ENCODE measurements at regions not wholly inside any gene's neighbourhood (a gene's known extent, or its start where the extent isn't known, plus 50 kb on each side); places are given as distances from the start of the nearest gene placed in this dataset.

DNA sequence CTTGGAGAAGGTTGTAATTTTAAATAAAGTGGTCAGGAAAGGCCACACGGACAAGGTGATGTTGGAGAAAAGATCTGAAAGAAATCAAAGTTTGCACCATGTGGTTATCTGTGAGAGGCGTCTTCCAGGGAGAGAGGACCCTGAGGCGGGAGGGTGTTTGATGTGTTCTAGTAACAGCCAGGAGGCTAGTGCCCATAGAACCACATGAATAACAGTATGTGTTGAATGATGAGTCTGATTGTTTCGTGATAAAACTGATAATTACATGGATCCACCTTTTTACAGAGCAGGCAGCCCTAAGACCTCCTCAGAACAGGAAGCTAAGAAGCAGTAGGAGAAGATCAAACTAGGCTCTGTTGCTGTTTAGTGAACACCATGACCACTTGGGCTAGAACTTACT lies 91.4 kb downstream of the SCG2 start:
- Histone ChIP-seq H3K4me3 (ENCODE audit: low read depth, low read length) (no peak overlapping the region), H3K27me3 (replicated peaks; ENCODE audit: control insufficient read depth, insufficient read depth, low read length) (peaks cover 4% of the 10 kb centered on the region; the same call in 1 of the 2 replicates), H3K9me3 (no peaks in the 10 kb centered on the region), H3K4me1 (no peaks in the 10 kb centered on the region), H3K36me3 (ENCODE audit: control insufficient read depth, insufficient read depth, low read length) (no peaks in the 10 kb centered on the region)
- no peak overlapping the region for H3K4me3 Mint-ChIP-seq (ENCODE audit: unreplicated experiment)
- peaks cover 34% of the 10 kb centered on the region for H3K27me3 Mint-ChIP-seq (ENCODE audit: insufficient read depth, unreplicated experiment)
- H3K36me3 Mint-ChIP-seq (ENCODE audit: insufficient read depth, unreplicated experiment) = no peaks in the 10 kb centered on the region
- ChIA-PET CTCF (no interaction called here), POLR2A (no interaction called here)
- TF ChIP-seq, protein P1, sequence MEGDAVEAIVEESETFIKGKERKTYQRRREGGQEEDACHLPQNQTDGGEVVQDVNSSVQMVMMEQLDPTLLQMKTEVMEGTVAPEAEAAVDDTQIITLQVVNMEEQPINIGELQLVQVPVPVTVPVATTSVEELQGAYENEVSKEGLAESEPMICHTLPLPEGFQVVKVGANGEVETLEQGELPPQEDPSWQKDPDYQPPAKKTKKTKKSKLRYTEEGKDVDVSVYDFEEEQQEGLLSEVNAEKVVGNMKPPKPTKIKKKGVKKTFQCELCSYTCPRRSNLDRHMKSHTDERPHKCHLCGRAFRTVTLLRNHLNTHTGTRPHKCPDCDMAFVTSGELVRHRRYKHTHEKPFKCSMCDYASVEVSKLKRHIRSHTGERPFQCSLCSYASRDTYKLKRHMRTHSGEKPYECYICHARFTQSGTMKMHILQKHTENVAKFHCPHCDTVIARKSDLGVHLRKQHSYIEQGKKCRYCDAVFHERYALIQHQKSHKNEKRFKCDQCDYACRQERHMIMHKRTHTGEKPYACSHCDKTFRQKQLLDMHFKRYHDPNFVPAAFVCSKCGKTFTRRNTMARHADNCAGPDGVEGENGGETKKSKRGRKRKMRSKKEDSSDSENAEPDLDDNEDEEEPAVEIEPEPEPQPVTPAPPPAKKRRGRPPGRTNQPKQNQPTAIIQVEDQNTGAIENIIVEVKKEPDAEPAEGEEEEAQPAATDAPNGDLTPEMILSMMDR (IDR thresholded peaks at IDR 0.05; ENCODE audit: insufficient read depth in 1 of 2, low read depth in 1 of 2, low read length in 1 of 2, severe bottlenecking in 1 of 2, unreplicated experiment in 1 of 2) = no peak
- no peak for DNase-seq
- intact Hi-C loops (cut with micrococcal nuclease; ENCODE audit: unreplicated experiment) = no loop called here
- no peak overlapping the region for H3K27ac Mint-ChIP-seq (ENCODE audit: unreplicated experiment)
- no peaks in the 10 kb centered on the region for H3K4me1 Mint-ChIP-seq (ENCODE audit: low read depth, unreplicated experiment)
- BruUV-seq (replicated peaks) = no TSS peak
- no peaks in the 10 kb centered on the region for H3K9me3 Mint-ChIP-seq (ENCODE audit: unreplicated experiment)

DNA sequence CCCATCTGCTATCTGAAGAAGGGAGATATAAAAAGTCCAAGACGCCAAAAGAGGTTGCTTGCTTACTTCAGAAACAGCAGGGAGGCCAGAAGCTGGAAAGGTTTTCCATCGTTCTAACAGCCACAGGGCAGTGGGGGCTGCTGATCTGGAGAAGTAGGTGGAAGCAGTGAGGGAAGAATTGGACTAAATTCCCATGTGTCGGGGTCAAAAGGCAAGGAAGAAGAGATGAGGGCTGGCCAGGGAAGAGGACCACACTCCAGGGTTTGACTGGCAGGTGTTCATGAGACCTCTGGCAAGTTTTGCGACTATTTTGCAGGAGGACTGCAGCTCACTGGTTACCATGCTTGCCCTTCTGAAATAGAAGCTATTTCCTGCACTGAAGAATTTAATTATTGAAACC lies 91.0 kb downstream of the SCG2 start:
- H3K4me1 ChIP-seq = no peaks in the 10 kb centered on the region
- BruUV-seq (replicated peaks) = no TSS peak
- intact Hi-C loops (cut with micrococcal nuclease; ENCODE audit: unreplicated experiment) = no loop called here
- H3K36me3 ChIP-seq (ENCODE audit: control insufficient read depth, insufficient read depth, low read length) = no peaks in the 10 kb centered on the region
- no peak for DNase-seq
- H3K27me3 ChIP-seq (replicated peaks; ENCODE audit: control insufficient read depth, insufficient read depth, low read length) = no peaks in the 10 kb centered on the region; the same call in 1 of the 2 replicates
- Mint-ChIP-seq H3K36me3 (ENCODE audit: insufficient read depth, unreplicated experiment) (no peaks in the 10 kb centered on the region), H3K4me3 (ENCODE audit: unreplicated experiment) (no peak overlapping the region), H3K9me3 (ENCODE audit: unreplicated experiment) (no peaks in the 10 kb centered on the region), H3K4me1 (ENCODE audit: low read depth, unreplicated experiment) (no peaks in the 10 kb centered on the region), H3K27ac (ENCODE audit: unreplicated experiment) (no peak overlapping the region), H3K27me3 (ENCODE audit: insufficient read depth, unreplicated experiment) (peaks cover 35% of the 10 kb centered on the region)
- TF ChIP-seq, protein P1 (IDR thresholded peaks at IDR 0.05; ENCODE audit: insufficient read depth in 1 of 2, low read depth in 1 of 2, low read length in 1 of 2, severe bottlenecking in 1 of 2, unreplicated experiment in 1 of 2) = no peak
- no peak overlapping the region for H3K4me3 ChIP-seq (ENCODE audit: low read depth, low read length)
- CTCF ChIA-PET = no interaction called here
- POLR2A ChIA-PET = no interaction called here
- no peaks in the 10 kb centered on the region for H3K9me3 ChIP-seq

DNA sequence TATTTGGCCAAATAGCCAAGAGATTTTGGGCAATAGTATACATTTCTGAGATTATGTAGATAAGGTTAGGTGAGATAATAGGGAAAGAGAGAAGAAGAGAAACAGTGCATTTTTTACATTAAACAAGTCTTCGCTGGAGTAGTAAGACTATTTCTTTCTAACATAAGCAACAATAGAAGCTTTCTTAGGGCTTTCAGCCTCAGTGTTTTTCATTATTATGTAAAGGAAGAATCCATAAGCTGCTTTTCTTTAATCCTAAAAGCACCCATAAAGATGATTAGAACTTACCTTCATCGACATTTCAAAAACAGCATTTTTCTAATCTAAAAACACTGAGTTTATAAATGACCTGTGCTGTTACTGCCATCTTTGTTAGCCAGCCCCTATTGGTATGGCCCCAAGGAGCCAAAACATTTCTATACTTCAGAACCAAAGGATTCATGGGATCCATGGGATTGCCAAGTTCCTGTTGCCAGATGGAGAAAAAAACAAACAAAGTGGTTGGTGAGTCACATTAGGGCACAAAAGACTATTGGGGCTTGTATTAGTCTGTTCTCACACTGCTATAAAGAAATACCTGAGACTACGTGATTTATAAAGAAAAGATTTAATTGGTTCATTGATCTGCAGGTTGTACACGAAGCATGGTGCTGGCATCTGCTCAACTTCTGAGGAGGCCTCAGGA lies 88.2 kb downstream of the SCG2 start:
- no peaks in the 10 kb centered on the region for H3K9me3 ChIP-seq
- no TSS peak for BruUV-seq (replicated peaks)
- intact Hi-C loops (cut with micrococcal nuclease; ENCODE audit: unreplicated experiment) = no loop called here
- Mint-ChIP-seq H3K4me3 (ENCODE audit: unreplicated experiment) (no peak overlapping the region), H3K36me3 (ENCODE audit: insufficient read depth, unreplicated experiment) (no peaks in the 10 kb centered on the region), H3K9me3 (ENCODE audit: unreplicated experiment) (no peaks in the 10 kb centered on the region), H3K27me3 (ENCODE audit: insufficient read depth, unreplicated experiment) (peaks cover 33% of the 10 kb centered on the region), H3K4me1 (ENCODE audit: low read depth, unreplicated experiment) (no peaks in the 10 kb centered on the region), H3K27ac (ENCODE audit: unreplicated experiment) (no peak overlapping the region)
- TF ChIP-seq, protein P1 (IDR thresholded peaks at IDR 0.05; ENCODE audit: insufficient read depth in 1 of 2, low read depth in 1 of 2, low read length in 1 of 2, severe bottlenecking in 1 of 2, unreplicated experiment in 1 of 2) = no peak
- POLR2A ChIA-PET = no interaction called here
- no peaks in the 10 kb centered on the region for H3K4me1 ChIP-seq
- no peaks in the 10 kb centered on the region; the same call in 1 of the 2 replicates for H3K27me3 ChIP-seq (replicated peaks; ENCODE audit: control insufficient read depth, insufficient read depth, low read length)
- no peak overlapping the region for H3K4me3 ChIP-seq (ENCODE audit: low read depth, low read length)
- H3K36me3 ChIP-seq (ENCODE audit: control insufficient read depth, insufficient read depth, low read length) = no peaks in the 10 kb centered on the region
- CTCF ChIA-PET = no interaction called here
- DNase-seq = no peak

Measured in Caco-2 (cell line).